ENCODE measurements at regions not wholly inside any gene's neighbourhood (a gene's known extent, or its start where the extent isn't known, plus 50 kb on each side); places are given as distances from the start of the nearest gene placed in this dataset.

DNA sequence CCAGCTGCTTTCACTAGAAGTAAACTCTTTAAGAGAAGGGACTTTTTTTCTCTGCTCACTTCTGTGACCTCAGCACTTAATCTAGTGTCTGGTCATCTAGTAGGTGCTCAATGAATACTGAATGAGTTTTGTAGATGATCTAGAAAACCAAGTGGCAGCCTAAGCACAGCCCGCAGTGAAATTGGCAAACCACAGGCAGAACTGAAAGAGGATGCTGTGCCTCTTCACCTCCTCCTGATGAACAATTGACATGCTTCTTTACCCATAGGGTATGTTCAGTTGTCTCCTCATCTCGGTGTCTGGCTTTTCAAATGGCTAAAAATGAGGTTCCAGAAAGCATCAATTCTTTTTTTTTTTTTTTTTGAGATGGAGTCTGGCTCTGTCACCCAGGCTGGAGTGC is 399.5 kb downstream of the RMST start:
- TF ChIP-seq, protein P1, sequence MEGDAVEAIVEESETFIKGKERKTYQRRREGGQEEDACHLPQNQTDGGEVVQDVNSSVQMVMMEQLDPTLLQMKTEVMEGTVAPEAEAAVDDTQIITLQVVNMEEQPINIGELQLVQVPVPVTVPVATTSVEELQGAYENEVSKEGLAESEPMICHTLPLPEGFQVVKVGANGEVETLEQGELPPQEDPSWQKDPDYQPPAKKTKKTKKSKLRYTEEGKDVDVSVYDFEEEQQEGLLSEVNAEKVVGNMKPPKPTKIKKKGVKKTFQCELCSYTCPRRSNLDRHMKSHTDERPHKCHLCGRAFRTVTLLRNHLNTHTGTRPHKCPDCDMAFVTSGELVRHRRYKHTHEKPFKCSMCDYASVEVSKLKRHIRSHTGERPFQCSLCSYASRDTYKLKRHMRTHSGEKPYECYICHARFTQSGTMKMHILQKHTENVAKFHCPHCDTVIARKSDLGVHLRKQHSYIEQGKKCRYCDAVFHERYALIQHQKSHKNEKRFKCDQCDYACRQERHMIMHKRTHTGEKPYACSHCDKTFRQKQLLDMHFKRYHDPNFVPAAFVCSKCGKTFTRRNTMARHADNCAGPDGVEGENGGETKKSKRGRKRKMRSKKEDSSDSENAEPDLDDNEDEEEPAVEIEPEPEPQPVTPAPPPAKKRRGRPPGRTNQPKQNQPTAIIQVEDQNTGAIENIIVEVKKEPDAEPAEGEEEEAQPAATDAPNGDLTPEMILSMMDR (IDR thresholded peaks at IDR 0.05; ENCODE audit: insufficient read depth, low read length, poor library complexity, severe bottlenecking), result no peak
- TF ChIP-seq EZH2phosphoT487 (conservative IDR thresholded peaks at IDR 0.05; ENCODE audit: low read length), result no peak
